Small intestine (tissue), 7 donors: ENCODE measurements at regions not wholly inside any gene's neighbourhood (a gene's known extent, or its start where the extent isn't known, plus 50 kb on each side); places are given as distances from the start of the nearest gene placed in this dataset.

Experiments used
- DNase-seq, 2 donors: peaks; one replicate each; pipeline versions ENCODE4 v3.0.0 to v3.0.0-alpha.2; 2013
- FAIRE-seq: peaks from 2 replicates; lab custom pipeline; 2012; peaks lifted over from hg19 to GRCh38; lab: Jason Lieb, UNC
- H3K27ac ChIP-seq, 3 donors: one replicate each; pipeline ENCODE4 v1.5.1; 2013; ENCODE audit warnings: low read length in 2 of 3, mild to moderate bottlenecking in 2 of 3, control low read depth in 1 of 3, inconsistent platforms in 1 of 3, low read depth in 1 of 3, moderate library complexity in 1 of 3
- H3K27me3 ChIP-seq, 3 donors: one replicate each; pipeline ENCODE4 v1.6.1; 2013; ENCODE audit warnings: low read length in 3 of 3, inconsistent platforms in 1 of 3; ENCODE audit not compliant: control insufficient read depth in 3 of 3, insufficient read depth in 3 of 3
- H3K36me3 ChIP-seq, 3 donors: one replicate each; pipeline ENCODE4 v1.6.1; 2013; ENCODE audit warnings: low read length in 3 of 3, inconsistent platforms in 1 of 3, low read depth in 1 of 3, mild to moderate bottlenecking in 1 of 3, moderate library complexity in 1 of 3; ENCODE audit not compliant: control insufficient read depth in 3 of 3, insufficient read depth in 2 of 3
- H3K4me1 ChIP-seq, 3 donors: one replicate each; pipeline ENCODE4 v1.6.1; 2013; ENCODE audit warnings: low read length in 2 of 3, inconsistent platforms in 1 of 3, low read depth in 1 of 3, mild to moderate bottlenecking in 1 of 3, moderate library complexity in 1 of 3; ENCODE audit not compliant: control insufficient read depth in 3 of 3, insufficient read depth in 2 of 3
- H3K4me3 ChIP-seq, 3 donors: one replicate each; pipeline ENCODE4 v1.5.1; 2013; ENCODE audit warnings: low read length in 3 of 3, control low read depth in 1 of 3, inconsistent platforms in 1 of 3, low read depth in 1 of 3, mild to moderate bottlenecking in 1 of 3, moderate library complexity in 1 of 3
- H3K9me3 ChIP-seq, 2 donors: one replicate each; pipeline ENCODE4 v1.6.1; 2013; ENCODE audit warnings: low read depth in 1 of 2, low read length in 1 of 2; ENCODE audit not compliant: control insufficient read depth in 2 of 2, insufficient read depth in 1 of 2
- WGBS, 3 donors: extraction: QIAGEN DNeasy Blood & Tissue Kit; methylation state at CpG; one replicate each; pipeline ENCODE4 v1.1.7; 2013; 5-methylcytosine and 5-hydroxymethylcytosine counted together
- donor health status: healthy with polysubstance abuse.
- donor health status: control.
- donor health status: control.
- donor health status: Bipolar disorder and iron deficiency.
- donor health status: healthy.

GRCh38 chr9:32304495-32304894, 79.9 kb upstream of the ACO1 start:
- WGBS, 3 donors, result 0% methylated on average over 1 of the region's 1 CpG
- Histone ChIP-seq H3K9me3 (no peaks in the 10 kb centered on the region), H3K36me3 (no peaks in the 10 kb centered on the region), H3K27me3 (no peaks in the 10 kb centered on the region), H3K4me1 (no peaks in the 10 kb centered on the region), H3K4me3 (no peak overlapping the region), H3K27ac (no peak overlapping the region)
- FAIRE-seq (no peak), DNase-seq (no peak)

GRCh38 chr9:32306006-32306405, 78.4 kb upstream of the ACO1 start:
- Histone ChIP-seq H3K27ac (no peak overlapping the region), H3K36me3 (no peaks in the 10 kb centered on the region), H3K9me3 (no peaks in the 10 kb centered on the region), H3K4me3 (no peak overlapping the region), H3K27me3 (no peaks in the 10 kb centered on the region), H3K4me1 (no peaks in the 10 kb centered on the region)
- DNase-seq, result no peak
- FAIRE-seq, result no peak

- Histone ChIP-seq H3K4me3 (no peak overlapping the region), H3K36me3 (no peaks in the 10 kb centered on the region), H3K27me3 (no peaks in the 10 kb centered on the region), H3K4me1 (no peaks in the 10 kb centered on the region), H3K27ac (no peak overlapping the region), H3K9me3 (peaks cover 0 to 3% of the 10 kb centered on the region in 2 donors)
- FAIRE-seq, result no peak
- 77 to 86% (median 83%) methylated on average over 4 of the region's 4 CpGs for WGBS, 3 donors
- no peak for DNase-seq
Observed at GRCh38 chr9:32319312-32319929, 65.0 kb upstream of the ACO1 start.

- DNase-seq, result no peak
- FAIRE-seq, result no peak
Observed at GRCh38 chr9:32322622-32323021, 61.8 kb upstream of the ACO1 start.

GRCh38 chr9:32326146-32326545, 58.3 kb upstream of the ACO1 start:
- no peak for DNase-seq
- no peaks in the 10 kb centered on the region for H3K9me3 ChIP-seq
- H3K36me3 ChIP-seq, result no peaks in the 10 kb centered on the region
- 93 to 98% (median 95%) methylated on average over 2 of the region's 2 CpGs for WGBS, 3 donors
- no peak for FAIRE-seq
- H3K4me3 ChIP-seq, result no peak overlapping the region
- no peak overlapping the region for H3K27ac ChIP-seq
- H3K4me1 ChIP-seq, result no peaks in the 10 kb centered on the region
- peaks cover 0 to 2% (median 0%) of the 10 kb centered on the region in 3 donors for H3K27me3 ChIP-seq

More at GRCh38 chr9:32322622-32323021, 61.8 kb upstream of the ACO1 start:
- Histone ChIP-seq H3K4me1 (no peaks in the 10 kb centered on the region), H3K36me3 (no peaks in the 10 kb centered on the region), H3K9me3 (no peaks in the 10 kb centered on the region), H3K4me3 (no peak overlapping the region), H3K27ac (no peak overlapping the region), H3K27me3 (peaks cover 0 to 2% (median 0%) of the 10 kb centered on the region in 3 donors)
- WGBS, 3 donors, result 68 to 71% (median 69%) methylated on average over 7 of the region's 7 CpGs

GRCh38 chr9:32331240-32331639, 53.2 kb upstream of the ACO1 start:
- Histone ChIP-seq H3K9me3 (no peaks in the 10 kb centered on the region), H3K4me3 (no peak overlapping the region), H3K27ac (no peak overlapping the region), H3K36me3 (no peaks in the 10 kb centered on the region), H3K4me1 (no peaks in the 10 kb centered on the region), H3K27me3 (no peaks in the 10 kb centered on the region)
- WGBS, 3 donors, result 42 to 68% (median 54%) methylated on average over 4 of the region's 4 CpGs
- FAIRE-seq (no peak), DNase-seq (no peak)

GRCh38 chr9:32334112-32334511, 50.3 kb upstream of the ACO1 start:
- no peak for FAIRE-seq
- 76 to 85% (median 79%) methylated on average over 7 of the region's 7 CpGs for WGBS, 3 donors

More at GRCh38 chr9:32334112-32334511, 50.3 kb upstream of the ACO1 start:
- DNase-seq, result no peak
- H3K27me3 ChIP-seq, result no peaks in the 10 kb centered on the region
- H3K36me3 ChIP-seq, result no peaks in the 10 kb centered on the region
- no peak overlapping the region for H3K4me3 ChIP-seq
- no peak overlapping the region for H3K27ac ChIP-seq
- no peaks in the 10 kb centered on the region for H3K4me1 ChIP-seq
- H3K9me3 ChIP-seq, result no peaks in the 10 kb centered on the region
